Loucy (cell line): ENCODE measurements at regions not wholly inside any gene's neighbourhood (a gene's known extent, or its start where the extent isn't known, plus 50 kb on each side); places are given as distances from the start of the nearest gene placed in this dataset.
A peak's percentile ranks its signal among the peaks of the same experiment; 100 is the strongest.

Experiments used
- H2AFZ ChIP-seq: fragments of 200-600 bp; sonication (generic); 2 replicates; pipeline ENCODE4 v1.6.0; 2016; ENCODE audit warnings: antibody characterized with exemption, mild to moderate bottlenecking, low read length, moderate library complexity
- H3F3A ChIP-seq: fragments of 200-600 bp; 2 replicates; pipeline ENCODE4 v1.6.0; 2016; ENCODE audit warnings: antibody characterized with exemption, low read depth, mild to moderate bottlenecking
- H3K27me3 ChIP-seq: fragments of 200-600 bp; sonication (generic); 2 replicates; pipeline ENCODE4 v1.6.1; 2014; ENCODE audit warnings: low read length, mild to moderate bottlenecking; ENCODE audit not compliant: insufficient read depth, poor library complexity, severe bottlenecking
- H3K36me3 ChIP-seq: fragments of 200-600 bp; sonication (generic); 2 replicates; pipeline ENCODE4 v1.6.1; 2016; ENCODE audit warnings: low read length; ENCODE audit not compliant: insufficient read depth
- H3K4me1 ChIP-seq: fragments of 200-600 bp; sonication (generic); 2 replicates; pipeline ENCODE4 v1.5.1; 2014; ENCODE audit warnings: low read length, mild to moderate bottlenecking; ENCODE audit not compliant: insufficient read depth, poor library complexity, severe bottlenecking
- H3K4me2 ChIP-seq: fragments of 200-600 bp; sonication (generic); 2 replicates; pipeline ENCODE4 v1.6.0; 2014; ENCODE audit warnings: antibody characterized with exemption, low read length, low read depth, mild to moderate bottlenecking; ENCODE audit not compliant: poor library complexity, severe bottlenecking
- H3K4me3 ChIP-seq: fragments of 200-600 bp; sonication (generic); 2 replicates; pipeline ENCODE4 v1.5.1; 2014; ENCODE audit warnings: low read length, mild to moderate bottlenecking, mixed read lengths; ENCODE audit not compliant: poor library complexity, severe bottlenecking
- H3K79me2 ChIP-seq: fragments of 200-600 bp; sonication (generic); 2 replicates; pipeline ENCODE4 v1.6.1; 2014; ENCODE audit warnings: low read length; ENCODE audit not compliant: insufficient read depth
- H3K9ac ChIP-seq: fragments of 200-600 bp; sonication (generic); 2 replicates; pipeline ENCODE4 v1.6.0; 2014; ENCODE audit warnings: mild to moderate bottlenecking, low read depth, low read length, moderate library complexity; ENCODE audit not compliant: poor library complexity, severe bottlenecking
- H3K9me2 ChIP-seq: fragments of 200-600 bp; sonication (generic); replicated peaks from 2 replicates; pipeline ENCODE4 v1.6.1; 2016; ENCODE audit warnings: low read depth, low read length, mixed read lengths
- H3K9me3 ChIP-seq: fragments of 200-600 bp; sonication (generic); 2 replicates; pipeline ENCODE4 v1.6.1; 2014; ENCODE audit warnings: mild to moderate bottlenecking, antibody characterized with exemption, low read length, low read depth; ENCODE audit not compliant: insufficient read depth
- H4K20me1 ChIP-seq: fragments of 200-600 bp; sonication (generic); 2 replicates; pipeline ENCODE4 v1.6.0; 2014; ENCODE audit warnings: antibody characterized with exemption, low read length, mild to moderate bottlenecking; ENCODE audit not compliant: insufficient read depth, poor library complexity, severe bottlenecking
- EZH2phosphoT487 ChIP-seq: fragments of 200-600 bp; IDR thresholded peaks from 2 replicates; pipeline ENCODE4 v1.6.1; 2018; ENCODE audit warnings: antibody characterized with exemption, mild to moderate bottlenecking, moderate library complexity, borderline replicate concordance
- TF ChIP-seq, protein P1 (sequence below): fragments of 200-600 bp; sonication (generic); conservative IDR thresholded peaks from 2 replicates; pipeline ENCODE4 v1.5.1; 2014; ENCODE audit warnings: mild to moderate bottlenecking, antibody characterized with exemption, low read length

DNA sequence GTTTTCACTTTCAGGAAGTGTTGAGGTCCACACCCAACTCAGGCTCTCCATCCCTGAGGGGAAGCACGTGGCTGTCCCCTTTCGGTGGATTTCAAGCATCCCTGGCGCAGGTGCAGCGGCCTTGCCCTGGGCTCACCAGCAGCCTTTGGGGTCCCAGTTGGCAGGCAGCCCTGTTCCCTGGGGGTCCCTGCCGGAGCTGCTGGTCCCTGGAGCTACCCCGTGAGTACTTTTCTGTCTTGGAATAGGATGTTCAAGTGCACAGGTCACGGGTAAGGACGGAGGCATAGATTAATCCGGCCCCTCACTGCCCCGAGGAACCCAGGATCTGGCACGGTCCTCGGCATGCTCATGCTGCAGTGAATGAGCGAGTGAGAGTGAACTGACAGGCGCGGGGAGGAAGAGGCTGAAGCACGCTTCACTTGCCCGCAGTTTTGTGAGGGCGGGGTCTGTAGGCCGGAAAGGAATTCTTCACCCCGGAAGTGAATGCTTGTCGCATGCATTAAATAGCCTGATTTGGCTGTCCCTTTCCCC, 117.2 kb upstream of the FAT1 start:
- Histone ChIP-seq H3K9me2 (no peaks in the 10 kb centered on the region), H2AFZ (peak overlapping the region; percentile 51; the same call in 1 of the 2 replicates), H3F3A (no peaks in the 10 kb centered on the region), H3K27me3 (no peaks in the 10 kb centered on the region), H3K4me3 (no peak overlapping the region), H3K9me3 (no peaks in the 10 kb centered on the region), H3K79me2 (no peaks in the 10 kb centered on the region), H3K9ac (peak overlapping the region; percentile 4), H3K36me3 (no peaks in the 10 kb centered on the region), H3K4me2 (peak overlapping the region; percentile 25), H3K4me1 (peaks cover 47% of the 10 kb centered on the region), H4K20me1 (no peaks in the 10 kb centered on the region)
- TF ChIP-seq, protein P1, sequence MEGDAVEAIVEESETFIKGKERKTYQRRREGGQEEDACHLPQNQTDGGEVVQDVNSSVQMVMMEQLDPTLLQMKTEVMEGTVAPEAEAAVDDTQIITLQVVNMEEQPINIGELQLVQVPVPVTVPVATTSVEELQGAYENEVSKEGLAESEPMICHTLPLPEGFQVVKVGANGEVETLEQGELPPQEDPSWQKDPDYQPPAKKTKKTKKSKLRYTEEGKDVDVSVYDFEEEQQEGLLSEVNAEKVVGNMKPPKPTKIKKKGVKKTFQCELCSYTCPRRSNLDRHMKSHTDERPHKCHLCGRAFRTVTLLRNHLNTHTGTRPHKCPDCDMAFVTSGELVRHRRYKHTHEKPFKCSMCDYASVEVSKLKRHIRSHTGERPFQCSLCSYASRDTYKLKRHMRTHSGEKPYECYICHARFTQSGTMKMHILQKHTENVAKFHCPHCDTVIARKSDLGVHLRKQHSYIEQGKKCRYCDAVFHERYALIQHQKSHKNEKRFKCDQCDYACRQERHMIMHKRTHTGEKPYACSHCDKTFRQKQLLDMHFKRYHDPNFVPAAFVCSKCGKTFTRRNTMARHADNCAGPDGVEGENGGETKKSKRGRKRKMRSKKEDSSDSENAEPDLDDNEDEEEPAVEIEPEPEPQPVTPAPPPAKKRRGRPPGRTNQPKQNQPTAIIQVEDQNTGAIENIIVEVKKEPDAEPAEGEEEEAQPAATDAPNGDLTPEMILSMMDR = no peak
- TF ChIP-seq EZH2phosphoT487 = no peak

DNA sequence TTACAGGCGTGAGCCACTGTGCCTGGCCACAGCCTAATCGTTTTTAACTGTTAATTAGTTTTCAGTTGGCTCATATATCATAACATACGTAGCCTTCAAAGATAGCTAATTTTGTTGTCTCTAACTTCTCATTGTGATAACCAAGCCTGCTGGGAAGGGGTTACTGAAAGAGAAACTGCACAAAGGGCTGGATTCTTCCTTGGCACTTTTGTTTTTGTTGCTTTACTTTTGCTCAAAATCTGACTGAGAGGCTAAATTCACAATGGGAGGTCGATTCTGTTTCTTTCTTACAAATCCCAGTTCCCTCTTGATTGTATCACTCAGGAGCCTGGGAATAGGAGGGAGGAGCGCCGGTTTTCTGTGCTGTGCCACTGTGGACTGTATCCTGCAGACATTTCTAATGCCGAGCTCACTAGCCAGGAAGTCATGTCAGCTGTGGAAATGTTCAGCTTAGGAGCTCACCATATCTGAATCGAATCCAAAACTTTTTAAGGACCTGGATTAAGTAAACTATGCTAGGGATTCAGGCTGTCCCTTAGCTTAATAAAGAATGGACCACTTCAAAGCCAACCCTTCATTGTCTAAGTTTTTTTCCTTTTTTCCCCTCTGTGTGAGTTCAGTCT, 120.5 kb upstream of the FAT1 start:
- Histone ChIP-seq H3K9me3 (no peaks in the 10 kb centered on the region), H3K9me2 (no peaks in the 10 kb centered on the region), H3K4me3 (peak overlapping the region; percentile 8), H3K4me1 (peaks cover 51% of the 10 kb centered on the region), H3K9ac (peak overlapping the region; percentile 62), H2AFZ (peak overlapping the region; percentile 63), H3K27me3 (no peaks in the 10 kb centered on the region), H3K36me3 (no peaks in the 10 kb centered on the region), H3K79me2 (no peaks in the 10 kb centered on the region), H4K20me1 (no peaks in the 10 kb centered on the region), H3K4me2 (peak overlapping the region; percentile 58), H3F3A (no peaks in the 10 kb centered on the region)
- TF ChIP-seq, protein P1 = no peak
- TF ChIP-seq EZH2phosphoT487 = no peak

DNA sequence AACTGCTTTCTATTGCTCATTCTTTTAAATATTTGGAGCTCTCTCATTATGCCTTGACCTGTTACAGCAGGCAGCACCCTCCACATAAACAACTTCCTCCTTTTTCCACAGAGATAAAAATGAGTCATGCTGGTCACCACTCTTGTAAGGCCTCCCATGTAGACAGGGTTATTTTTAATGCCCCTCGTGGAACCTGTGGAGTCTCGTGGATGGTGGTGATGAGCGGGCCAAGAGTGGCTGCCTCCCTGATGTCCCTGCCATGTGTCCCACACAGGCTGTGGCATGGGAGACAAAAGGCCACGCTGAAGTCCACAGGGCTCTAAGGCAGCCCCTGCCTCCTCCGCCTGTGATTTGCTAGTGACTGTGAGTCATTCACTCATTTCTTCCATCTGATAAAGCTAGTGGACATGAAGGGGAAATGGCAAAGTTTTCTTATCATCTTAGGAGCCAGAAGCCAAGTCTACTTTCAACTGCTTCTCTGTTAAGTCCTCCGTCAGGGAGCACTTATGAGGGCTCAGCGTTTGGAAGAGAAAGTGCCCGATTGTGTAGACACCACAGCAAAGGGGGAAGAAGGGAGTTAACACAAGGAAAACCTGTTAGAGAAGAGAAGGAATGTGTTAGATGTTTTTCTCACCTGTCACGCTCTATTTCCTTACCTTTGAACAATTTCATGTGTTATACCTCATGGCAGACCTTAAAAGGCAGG, 121.6 kb upstream of the FAT1 start:
- no peak for TF ChIP-seq EZH2phosphoT487
- TF ChIP-seq, protein P1 = no peak
- Histone ChIP-seq H3K27me3 (no peaks in the 10 kb centered on the region), H3K9me2 (no peaks in the 10 kb centered on the region), H4K20me1 (no peaks in the 10 kb centered on the region), H3K36me3 (no peaks in the 10 kb centered on the region), H3K9ac (peak overlapping the region; percentile 62), H3F3A (no peaks in the 10 kb centered on the region), H3K4me3 (peak overlapping the region; percentile 8), H2AFZ (peak overlapping the region; percentile 31; the same call in 1 of the 2 replicates), H3K4me1 (peaks cover 44% of the 10 kb centered on the region), H3K4me2 (peak overlapping the region; percentile 58), H3K79me2 (no peaks in the 10 kb centered on the region), H3K9me3 (0 out of 2 replicates have a peak, but pooled peaks cover under 1% of the 10 kb centered on the region)
